H1 (cell line): ENCODE measurements at regions not wholly inside any gene's neighbourhood (a gene's known extent, or its start where the extent isn't known, plus 50 kb on each side); places are given as distances from the start of the nearest gene placed in this dataset.

ENCODE experiments used
- CTCF ChIA-PET: fragments of 300-600 bp; sonication (Branson Sonifier 250); formaldehyde crosslinking; loops from one replicate; lab custom pipeline; 2021; ENCODE audit not compliant: partially characterized antibody; lab: Charles Lee
- POLR2A ChIA-PET: fragments of 300-600 bp; sonication (Branson Sonifier 250); formaldehyde crosslinking; loops from one replicate; lab custom pipeline; 2021; ENCODE audit warnings: inconsistent platforms; ENCODE audit not compliant: partially characterized antibody; lab: Charles Lee
- DNase-seq, 2 experiments: peaks; one replicate each; pipeline versions ENCODE4 v3.0.0 to v3.0.0-alpha.2; 2010 to 2022; ENCODE audit warnings: low spot score in 2 of 2, low read depth in 1 of 2, mixed read lengths in 1 of 2
- FAIRE-seq: peaks from 2 replicates; lab custom pipeline; 2011; peaks lifted over from hg19 to GRCh38; lab: Jason Lieb, UNC
- H2AFZ ChIP-seq: 2 replicates; pipeline ENCODE4 v1.8.1; 2012; ENCODE audit warnings: low read length, inconsistent platforms
- H2AK5ac ChIP-seq: 2 replicates; pipeline ENCODE4 v1.6.1; 2013; ENCODE audit warnings: low read depth, low read length
- H2BK120ac ChIP-seq: replicated peaks from 2 replicates; pipeline ENCODE3; 2013; ENCODE audit warnings: low read depth, low read length, inconsistent platforms
- H2BK12ac ChIP-seq: 2 replicates; pipeline ENCODE4 v1.6.1; 2013; ENCODE audit warnings: low read depth, low read length
- H2BK15ac ChIP-seq: 2 replicates; pipeline ENCODE4 v1.6.1; 2013; ENCODE audit warnings: low read length
- H2BK20ac ChIP-seq: 2 replicates; pipeline ENCODE4 v1.6.1; 2013; ENCODE audit warnings: low read length
- H2BK5ac ChIP-seq: 2 replicates; pipeline ENCODE4 v1.6.1; 2013; ENCODE audit warnings: low read depth, low read length
- H3K14ac ChIP-seq: 2 replicates; pipeline ENCODE4 v1.6.1; 2013; ENCODE audit warnings: inconsistent platforms; ENCODE audit not compliant: insufficient read length
- H3K18ac ChIP-seq: 2 replicates; pipeline ENCODE4 v1.6.1; 2013; ENCODE audit warnings: low read length; ENCODE audit errors: extremely low read depth
- H3K23ac ChIP-seq: 2 replicates; pipeline ENCODE4 v1.6.1; 2013; ENCODE audit warnings: inconsistent platforms; ENCODE audit not compliant: insufficient read length
- H3K23me2 ChIP-seq: 2 replicates; pipeline ENCODE4 v1.6.1; 2013; ENCODE audit warnings: low read depth, low read length
- H3K27ac ChIP-seq: 2 replicates; pipeline ENCODE4 v1.6.1; 2011; ENCODE audit warnings: low read depth, low read length, inconsistent platforms
- H3K27me3 ChIP-seq, 4 experiments: replicated peaks in 1 of 4; 1 replicate in 1 of 4; 2 replicates in 3 of 4; pipeline versions ENCODE4 v1.6.1 to v1.8.1; 2011 to 2013; ENCODE audit warnings: low read length in 3 of 4, mild to moderate bottlenecking in 3 of 4, inconsistent platforms in 2 of 4, mixed read lengths in 2 of 4, moderate library complexity in 1 of 4; ENCODE audit not compliant: control insufficient read depth in 3 of 4, insufficient read depth in 3 of 4; ENCODE audit errors: extremely low read depth in 1 of 4
- H3K36me3 ChIP-seq, 4 experiments: 2 replicates each; pipeline versions ENCODE4 v1.6.1 to v1.8.1; 2011 to 2013; ENCODE audit warnings: mild to moderate bottlenecking in 4 of 4, low read length in 3 of 4, moderate library complexity in 2 of 4, control low read depth in 1 of 4, inconsistent platforms in 1 of 4; ENCODE audit not compliant: insufficient read depth in 4 of 4, control insufficient read depth in 2 of 4
- H3K4ac ChIP-seq: replicated peaks from 2 replicates; pipeline ENCODE3; 2013; ENCODE audit warnings: low read length, low read depth, mixed read lengths, inconsistent platforms; ENCODE audit not compliant: insufficient read length
- H3K4me1 ChIP-seq, 4 experiments: replicated peaks in 1 of 4; 1 replicate in 1 of 4; 2 replicates in 3 of 4; pipeline versions ENCODE4 v1.6.1 to v1.8.1; 2011 to 2013; ENCODE audit warnings: low read length in 3 of 4, inconsistent platforms in 2 of 4, mixed read lengths in 1 of 4; ENCODE audit not compliant: insufficient read depth in 4 of 4, control insufficient read depth in 3 of 4
- H3K4me2 ChIP-seq, 2 experiments: 2 replicates each; pipeline versions ENCODE4 v1.6.1 to v1.8.1; 2011 to 2013; ENCODE audit warnings: low read depth in 2 of 2, low read length in 2 of 2, control low read depth in 1 of 2, inconsistent platforms in 1 of 2, mild to moderate bottlenecking in 1 of 2; ENCODE audit not compliant: insufficient read depth in 1 of 2
- H3K4me3 ChIP-seq, 4 experiments: fragments of 200-600, 300-600 bp in 1 of 4; sonication (generic), shearing (Covaris generic), sonication (Bioruptor Twin) in 1 of 4; 2 replicates each; pipeline versions ENCODE4 v1.5.1 to v1.8.1; 2011 to 2016; ENCODE audit warnings: low read length in 4 of 4, low read depth in 3 of 4, control low read depth in 2 of 4, inconsistent platforms in 2 of 4, mild to moderate bottlenecking in 2 of 4, mixed read lengths in 1 of 4, moderate library complexity in 1 of 4; ENCODE audit not compliant: insufficient read depth in 2 of 4; ENCODE audit errors: extremely low read depth in 1 of 4
- H3K56ac ChIP-seq: replicated peaks from 2 replicates; pipeline ENCODE3; 2013; ENCODE audit warnings: low read depth, mild to moderate bottlenecking, mixed read lengths, low read length, inconsistent platforms; ENCODE audit not compliant: insufficient read length
- H3K79me1 ChIP-seq: 2 replicates; pipeline ENCODE4 v1.6.1; 2013; ENCODE audit warnings: low read depth, low read length, control low read depth
- H3K79me2 ChIP-seq, 2 experiments: 2 replicates each; pipeline versions ENCODE4 v1.6.1 to v1.8.1; 2012 to 2013; ENCODE audit warnings: low read length in 2 of 2, mild to moderate bottlenecking in 2 of 2, inconsistent platforms in 1 of 2; ENCODE audit not compliant: insufficient read depth in 2 of 2, control insufficient read depth in 1 of 2
- H3K9ac ChIP-seq, 4 experiments: replicated peaks in 1 of 4; 1 replicate in 1 of 4; 2 replicates in 3 of 4; pipeline versions ENCODE4 v1.6.1 to v1.8.1; 2011 to 2013; ENCODE audit warnings: low read depth in 3 of 4, low read length in 3 of 4, control low read depth in 2 of 4, mild to moderate bottlenecking in 2 of 4, moderate library complexity in 2 of 4, inconsistent platforms in 1 of 4; ENCODE audit errors: extremely low read depth in 1 of 4
- H3K9me3 ChIP-seq, 2 experiments: 2 replicates each; pipeline versions ENCODE4 v1.6.1 to v1.8.1; 2012 to 2013; ENCODE audit warnings: mild to moderate bottlenecking in 2 of 2, moderate library complexity in 2 of 2, control low read depth in 1 of 2, inconsistent platforms in 1 of 2, low read depth in 1 of 2, low read length in 1 of 2, mixed read lengths in 1 of 2; ENCODE audit not compliant: insufficient read depth in 2 of 2
- H4K20me1 ChIP-seq, 2 experiments: replicated peaks in 1 of 2; 2 replicates each; pipeline versions ENCODE3 to v1.8.1; 2011 to 2013; ENCODE audit warnings: inconsistent platforms in 2 of 2, low read length in 2 of 2, mild to moderate bottlenecking in 1 of 2; ENCODE audit not compliant: insufficient read depth in 2 of 2, control insufficient read depth in 1 of 2
- H4K5ac ChIP-seq: 2 replicates; pipeline ENCODE4 v1.6.1; 2013; ENCODE audit warnings: low read length, low read depth, mixed read lengths, inconsistent platforms; ENCODE audit not compliant: insufficient read length
- H4K8ac ChIP-seq: 2 replicates; pipeline ENCODE4 v1.8.0; 2013; ENCODE audit warnings: mild to moderate bottlenecking, moderate library complexity, low read length, inconsistent platforms; ENCODE audit not compliant: insufficient read depth; ENCODE audit errors: extremely low read depth
- H4K91ac ChIP-seq: replicated peaks from 2 replicates; pipeline ENCODE3; 2013; ENCODE audit warnings: low read length, mixed read lengths, inconsistent platforms; ENCODE audit not compliant: insufficient read length
- CBX5 ChIP-seq: fragments of 300-800, 300-1000 bp; sonication (generic); IDR thresholded peaks from 2 replicates; pipeline ENCODE4 v1.7.1; 2016; ENCODE audit warnings: antibody characterized with exemption, low read length, low read depth
- WGBS, 2 experiments: shearing (Covaris generic) in 1 of 2; methylation state at CpG; one replicate each; pipeline versions ENCODE4 v1.1.6 to v1.1.7; 2013 to 2015; ENCODE audit warnings: low lambda C conversion rate in 2 of 2, mixed read lengths in 2 of 2, inconsistent platforms in 1 of 2, low coverage in 1 of 2, missing lambda C conversion rate in 1 of 2; ENCODE audit not compliant: insufficient replicate concordance in 2 of 2, insufficient coverage in 1 of 2, insufficient read length in 1 of 2; ENCODE audit errors: extremely low coverage in 1 of 2, missing lambda C conversion rate in 1 of 2; 5-methylcytosine and 5-hydroxymethylcytosine counted together
- TF ChIP-seq, protein P1 (sequence below): IDR thresholded peaks from 2 replicates; pipeline ENCODE4 v1.6.1; 2012; ENCODE audit warnings: inconsistent platforms

DNA sequence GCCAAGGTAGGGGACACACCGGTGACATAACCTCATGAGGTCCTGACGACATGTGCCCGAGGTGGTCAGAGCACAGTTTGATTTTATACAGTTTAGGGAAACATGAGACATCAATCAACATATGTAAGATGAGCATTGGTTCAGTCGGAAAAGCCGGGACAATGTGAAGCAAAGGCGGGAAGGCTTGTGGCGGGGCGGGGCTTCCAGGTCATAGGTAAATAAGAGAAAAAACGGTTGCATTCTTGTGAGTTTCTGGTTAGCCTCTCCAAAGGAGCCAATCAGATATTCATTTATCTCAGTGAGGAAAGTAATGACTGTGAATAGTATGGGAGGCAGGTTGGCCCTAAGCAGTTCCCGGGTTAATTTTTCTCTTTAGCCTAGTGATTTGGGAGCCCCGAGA is 271.7 kb upstream of the ATP10A start:
- FAIRE-seq: no peak
- H3K9ac ChIP-seq: no peak overlapping the region
- no peak overlapping the region for H2BK5ac ChIP-seq
- no peak overlapping the region for H3K23ac ChIP-seq
- no peak overlapping the region for H3K18ac ChIP-seq
- peaks cover 0 to 18% (median 12%) of the 10 kb centered on the region in 4 experiments; a peak in 6 of 7 replicates for H3K4me1 ChIP-seq
- ChIA-PET POLR2A (no interaction called here), CTCF (no interaction called here)
- H3K14ac ChIP-seq: no peak overlapping the region
- no peak overlapping the region for H2AFZ ChIP-seq
- H3K36me3 ChIP-seq: no peaks in the 10 kb centered on the region
- no peak overlapping the region for H4K5ac ChIP-seq
- peak overlapping the region; percentile 37; the same call in 1 of the 2 replicates for H2BK20ac ChIP-seq
- no peaks in the 10 kb centered on the region for H3K27me3 ChIP-seq
- H3K4me2 ChIP-seq: peak overlapping the region in 1 of 2 experiments; percentile 77; a peak in 1 of 4 replicates
- no peak overlapping the region for H2BK15ac ChIP-seq
- no peaks in the 10 kb centered on the region for H3K79me2 ChIP-seq
- no peak overlapping the region for H3K4me3 ChIP-seq
- H3K4ac ChIP-seq: no peak overlapping the region
- H3K56ac ChIP-seq: no peak overlapping the region
- H3K23me2 ChIP-seq: no peaks in the 10 kb centered on the region; the same call in 1 of the 2 replicates
- H4K20me1 ChIP-seq: no peaks in the 10 kb centered on the region
- no peaks in the 10 kb centered on the region for H3K9me3 ChIP-seq
- WGBS, 2 experiments: 70% methylated on average over 11 of the region's 11 CpGs; no CpG with 5 or more reads in 1 of the 2 experiments
- DNase-seq: no peak
- H2BK12ac ChIP-seq: peak overlapping the region; percentile 89
- no peak overlapping the region; the same call in 1 of the 2 replicates for H2AK5ac ChIP-seq
- H4K91ac ChIP-seq: no peak overlapping the region
- no peak overlapping the region for H2BK120ac ChIP-seq
- H3K27ac ChIP-seq: no peak overlapping the region
- no peak overlapping the region for H4K8ac ChIP-seq
- TF ChIP-seq, protein P1, sequence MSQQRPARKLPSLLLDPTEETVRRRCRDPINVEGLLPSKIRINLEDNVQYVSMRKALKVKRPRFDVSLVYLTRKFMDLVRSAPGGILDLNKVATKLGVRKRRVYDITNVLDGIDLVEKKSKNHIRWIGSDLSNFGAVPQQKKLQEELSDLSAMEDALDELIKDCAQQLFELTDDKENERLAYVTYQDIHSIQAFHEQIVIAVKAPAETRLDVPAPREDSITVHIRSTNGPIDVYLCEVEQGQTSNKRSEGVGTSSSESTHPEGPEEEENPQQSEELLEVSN: peak; percentile 50; the same call in 1 of the 2 replicates
- TF ChIP-seq CBX5: no peak
- no peaks in the 10 kb centered on the region for H3K79me1 ChIP-seq
